H9 (cell line): ENCODE measurements at regions not wholly inside any gene's neighbourhood (a gene's known extent, or its start where the extent isn't known, plus 50 kb on each side); places are given as distances from the start of the nearest gene placed in this dataset.

Experiments used
- DNase-seq: peaks from one replicate; pipeline ENCODE4 v3.0.0-alpha.2; 2017
- H2AFZ ChIP-seq: one replicate; pipeline ENCODE4 v1.6.1; 2013; ENCODE audit warnings: mild to moderate bottlenecking, low read length, control low read depth, moderate library complexity
- H2AK5ac ChIP-seq: 2 replicates; pipeline ENCODE4 v1.6.1; 2013; ENCODE audit warnings: low read length, control low read depth, mixed read lengths; ENCODE audit not compliant: insufficient read length
- H2BK120ac ChIP-seq: one replicate; pipeline ENCODE4 v1.6.1; 2013; ENCODE audit warnings: low read depth, mild to moderate bottlenecking, low read length, control low read depth, inconsistent platforms; ENCODE audit not compliant: poor library complexity, severe bottlenecking
- H2BK12ac ChIP-seq: 2 replicates; pipeline ENCODE4 v1.6.1; 2013; ENCODE audit warnings: low read length, control low read depth, mixed read lengths, low read depth; ENCODE audit not compliant: insufficient read length
- H2BK15ac ChIP-seq: 2 replicates; pipeline ENCODE4 v1.6.1; 2013; ENCODE audit warnings: low read depth, low read length, control low read depth
- H2BK20ac ChIP-seq: one replicate; pipeline ENCODE4 v1.6.1; 2013; ENCODE audit warnings: low read depth, mild to moderate bottlenecking, low read length, control low read depth, inconsistent platforms; ENCODE audit not compliant: poor library complexity, severe bottlenecking
- H2BK5ac ChIP-seq: 2 replicates; pipeline ENCODE4 v1.6.1; 2013; ENCODE audit warnings: low read length, control low read depth, mixed read lengths; ENCODE audit not compliant: insufficient read length
- H3K14ac ChIP-seq: 2 replicates; pipeline ENCODE4 v1.6.1; 2013; ENCODE audit warnings: low read length, control low read depth; ENCODE audit not compliant: insufficient read depth
- H3K18ac ChIP-seq: 2 replicates; pipeline ENCODE4 v1.6.1; 2013; ENCODE audit warnings: low read depth, mild to moderate bottlenecking, mixed read lengths, low read length, control low read depth; ENCODE audit not compliant: insufficient read length
- H3K23ac ChIP-seq: 2 replicates; pipeline ENCODE4 v1.6.1; 2013; ENCODE audit warnings: low read length, control low read depth, mixed read lengths, low read depth; ENCODE audit not compliant: insufficient read length
- H3K23me2 ChIP-seq: 2 replicates; pipeline ENCODE4 v1.6.1; 2013; ENCODE audit warnings: low read depth, mild to moderate bottlenecking, mixed read lengths, low read length, control low read depth; ENCODE audit not compliant: insufficient read length, poor library complexity, severe bottlenecking
- H3K27ac ChIP-seq: 2 replicates; pipeline ENCODE4 v1.5.1; 2013; ENCODE audit warnings: low read length, control low read depth, mixed read lengths, low read depth; ENCODE audit not compliant: insufficient read length
- H3K27me3 ChIP-seq: 2 replicates; pipeline ENCODE4 v1.6.1; 2013; ENCODE audit warnings: low read length, control low read depth, inconsistent platforms; ENCODE audit not compliant: insufficient read depth
- H3K4ac ChIP-seq: 2 replicates; pipeline ENCODE4 v1.6.1; 2013; ENCODE audit warnings: low read depth, mild to moderate bottlenecking, control low read depth, inconsistent platforms, low read length, moderate library complexity
- H3K4me1 ChIP-seq: 2 replicates; pipeline ENCODE4 v1.6.1; 2013; ENCODE audit warnings: low read length, control low read depth, inconsistent platforms; ENCODE audit not compliant: insufficient read depth
- H3K4me2 ChIP-seq: 2 replicates; pipeline ENCODE4 v1.6.1; 2013; ENCODE audit warnings: low read length, control low read depth, mixed read lengths; ENCODE audit not compliant: insufficient read length, insufficient read depth
- H3K56ac ChIP-seq: 2 replicates; pipeline ENCODE4 v1.6.1; 2013; ENCODE audit warnings: low read depth, mild to moderate bottlenecking, mixed read lengths, low read length, control low read depth; ENCODE audit not compliant: insufficient read length
- H3K79me1 ChIP-seq: 2 replicates; pipeline ENCODE4 v1.6.1; 2013; ENCODE audit warnings: low read depth, mild to moderate bottlenecking, moderate library complexity, low read length, control low read depth, inconsistent platforms; ENCODE audit not compliant: insufficient read depth, poor library complexity, severe bottlenecking
- H3K79me2 ChIP-seq: 2 replicates; pipeline ENCODE4 v1.6.1; 2013; ENCODE audit warnings: low read length, control low read depth, inconsistent platforms; ENCODE audit not compliant: insufficient read depth
- H3K9ac ChIP-seq: 2 replicates; pipeline ENCODE4 v1.6.1; 2013; ENCODE audit warnings: low read length, control low read depth, mixed read lengths; ENCODE audit not compliant: insufficient read length; ENCODE audit errors: extremely low read depth
- H3K9me3 ChIP-seq: one replicate; pipeline ENCODE4 v1.6.1; 2013; ENCODE audit warnings: low read depth, low read length, inconsistent platforms; ENCODE audit not compliant: control insufficient read depth
- H3T11ph ChIP-seq: one replicate; pipeline ENCODE4 v1.6.1; 2013; ENCODE audit warnings: mild to moderate bottlenecking, low read length, control low read depth, inconsistent platforms
- H4K20me1 ChIP-seq: one replicate; pipeline ENCODE4 v1.6.1; 2013; ENCODE audit not compliant: control insufficient read depth, insufficient read length, insufficient read depth
- H4K5ac ChIP-seq: 2 replicates; pipeline ENCODE4 v1.6.1; 2013; ENCODE audit warnings: low read depth, mild to moderate bottlenecking, mixed read lengths, low read length, control low read depth; ENCODE audit not compliant: insufficient read length
- H4K8ac ChIP-seq: replicated peaks from 2 replicates; pipeline ENCODE4 v1.6.1; 2013; ENCODE audit warnings: low read length, control low read depth, mixed read lengths, low read depth; ENCODE audit not compliant: insufficient read length
- H4K91ac ChIP-seq: 2 replicates; pipeline ENCODE4 v1.6.1; 2013; ENCODE audit warnings: low read depth, mild to moderate bottlenecking, moderate library complexity, mixed read lengths, low read length, control low read depth; ENCODE audit not compliant: insufficient read length
- H3K27ac Mint-ChIP-seq, 3 experiments: 2 replicates in 2 of 3; 3 replicates in 1 of 3; pipeline ENCODE4 v1.8.0; 2020 to 2021; ENCODE audit warnings: mixed read lengths in 3 of 3, mild to moderate bottlenecking in 1 of 3, moderate library complexity in 1 of 3
- H3K27me3 Mint-ChIP-seq: 2 replicates; pipeline ENCODE4 v1.8.0; 2021; ENCODE audit warnings: low read depth, mild to moderate bottlenecking, moderate library complexity, mixed read lengths
- H3K36me3 Mint-ChIP-seq, 3 experiments: 2 replicates in 2 of 3; 3 replicates in 1 of 3; pipeline ENCODE4 v1.8.0; 2020 to 2021; ENCODE audit warnings: low read depth in 3 of 3, mixed read lengths in 3 of 3; ENCODE audit not compliant: insufficient read depth in 1 of 3
- H3K4me1 Mint-ChIP-seq, 2 experiments: 2 replicates each; pipeline ENCODE4 v1.8.0; 2020; ENCODE audit warnings: mixed read lengths in 2 of 2
- H3K4me3 Mint-ChIP-seq, 2 experiments: 2 replicates in 1 of 2; 3 replicates in 1 of 2; pipeline ENCODE4 v1.8.0; 2020 to 2021; ENCODE audit warnings: mild to moderate bottlenecking in 2 of 2, mixed read lengths in 2 of 2, moderate library complexity in 1 of 2
- H3K9me3 Mint-ChIP-seq, 2 experiments: 2 replicates in 1 of 2; 3 replicates in 1 of 2; pipeline ENCODE4 v1.8.0; 2020; ENCODE audit warnings: mild to moderate bottlenecking in 2 of 2, mixed read lengths in 2 of 2, moderate library complexity in 1 of 2
- WGBS: extraction: QIAGEN DNeasy Blood & Tissue Kit; methylation state at CpG from one replicate; pipeline ENCODE4 v1.1.7; 2013; ENCODE audit warnings: missing lambda C conversion rate, low lambda C conversion rate, mixed read lengths; ENCODE audit not compliant: insufficient read length; ENCODE audit errors: extremely low coverage; 5-methylcytosine and 5-hydroxymethylcytosine counted together
- TF ChIP-seq, protein P1 (sequence below): fragments of 200-600 bp; sonication (generic); conservative IDR thresholded peaks from 3 replicates; pipeline ENCODE4 v1.8.0; 2021; ENCODE audit warnings: antibody characterized with exemption, mild to moderate bottlenecking

DNA sequence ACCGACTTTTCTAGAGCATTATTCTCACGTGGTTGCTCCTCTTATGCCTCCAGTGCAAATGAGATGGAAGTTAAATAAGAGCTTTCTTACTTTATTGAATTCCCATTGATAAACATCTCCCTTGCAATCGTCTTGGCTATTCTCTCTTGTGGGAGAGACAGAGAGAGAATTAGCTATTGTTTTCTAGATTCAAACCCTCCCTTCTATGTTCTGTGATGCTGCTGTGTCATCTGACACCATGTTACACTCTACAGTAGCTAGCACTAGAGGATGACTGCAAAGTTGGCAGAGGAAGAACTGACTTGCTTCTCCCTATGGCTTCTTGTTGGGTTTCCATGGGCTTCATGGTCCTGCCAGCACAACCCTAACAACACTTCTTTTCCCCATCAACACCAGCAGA lies 134.6 kb upstream of the RANBP3L start:
- Histone ChIP-seq H2BK12ac (no peak overlapping the region), H3K14ac (no peak overlapping the region), H4K91ac (no peak overlapping the region), H3T11ph (no peak overlapping the region), H3K27me3 (no peaks in the 10 kb centered on the region), H2AK5ac (no peak overlapping the region), H4K5ac (no peak overlapping the region), H2BK20ac (no peak overlapping the region), H2BK15ac (no peak overlapping the region), H2AFZ (no peak overlapping the region), H3K23me2 (peaks cover 2% of the 10 kb centered on the region), H2BK5ac (no peak overlapping the region), H3K56ac (no peak overlapping the region), H3K18ac (no peak overlapping the region), H3K27ac (no peak overlapping the region), H3K9ac (no peak overlapping the region), H3K79me2 (no peaks in the 10 kb centered on the region), H3K4ac (no peak overlapping the region), H3K23ac (no peak overlapping the region), H2BK120ac (no peak overlapping the region), H4K20me1 (no peaks in the 10 kb centered on the region), H3K4me1 (no peaks in the 10 kb centered on the region), H3K9me3 (no peaks in the 10 kb centered on the region), H3K4me2 (no peak overlapping the region), H3K79me1 (no peaks in the 10 kb centered on the region), H4K8ac (no peak overlapping the region)
- no CpG with 5 or more reads among the region's 3 CpGs for WGBS
- Mint-ChIP-seq H3K9me3 (no peaks in the 10 kb centered on the region; a peak in 1 of 5 replicates), H3K4me3 (no peak overlapping the region), H3K27ac (no peak overlapping the region), H3K4me1 (peaks cover 6 to 7% of the 10 kb centered on the region in 2 experiments), H3K36me3 (no peaks in the 10 kb centered on the region), H3K27me3 (no peaks in the 10 kb centered on the region; the same call in 1 of the 2 replicates)
- TF ChIP-seq, protein P1, sequence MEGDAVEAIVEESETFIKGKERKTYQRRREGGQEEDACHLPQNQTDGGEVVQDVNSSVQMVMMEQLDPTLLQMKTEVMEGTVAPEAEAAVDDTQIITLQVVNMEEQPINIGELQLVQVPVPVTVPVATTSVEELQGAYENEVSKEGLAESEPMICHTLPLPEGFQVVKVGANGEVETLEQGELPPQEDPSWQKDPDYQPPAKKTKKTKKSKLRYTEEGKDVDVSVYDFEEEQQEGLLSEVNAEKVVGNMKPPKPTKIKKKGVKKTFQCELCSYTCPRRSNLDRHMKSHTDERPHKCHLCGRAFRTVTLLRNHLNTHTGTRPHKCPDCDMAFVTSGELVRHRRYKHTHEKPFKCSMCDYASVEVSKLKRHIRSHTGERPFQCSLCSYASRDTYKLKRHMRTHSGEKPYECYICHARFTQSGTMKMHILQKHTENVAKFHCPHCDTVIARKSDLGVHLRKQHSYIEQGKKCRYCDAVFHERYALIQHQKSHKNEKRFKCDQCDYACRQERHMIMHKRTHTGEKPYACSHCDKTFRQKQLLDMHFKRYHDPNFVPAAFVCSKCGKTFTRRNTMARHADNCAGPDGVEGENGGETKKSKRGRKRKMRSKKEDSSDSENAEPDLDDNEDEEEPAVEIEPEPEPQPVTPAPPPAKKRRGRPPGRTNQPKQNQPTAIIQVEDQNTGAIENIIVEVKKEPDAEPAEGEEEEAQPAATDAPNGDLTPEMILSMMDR, result no peak
- DNase-seq, result no peak
